ENCODE measurements at regions not wholly inside any gene's neighbourhood (a gene's known extent, or its start where the extent isn't known, plus 50 kb on each side); places are given as distances from the start of the nearest gene placed in this dataset.
A peak's percentile ranks its signal among the peaks of the same experiment; 100 is the strongest.

- DNase-seq (ENCODE audit: low spot score) = no peak
- TF ChIP-seq, protein P1, sequence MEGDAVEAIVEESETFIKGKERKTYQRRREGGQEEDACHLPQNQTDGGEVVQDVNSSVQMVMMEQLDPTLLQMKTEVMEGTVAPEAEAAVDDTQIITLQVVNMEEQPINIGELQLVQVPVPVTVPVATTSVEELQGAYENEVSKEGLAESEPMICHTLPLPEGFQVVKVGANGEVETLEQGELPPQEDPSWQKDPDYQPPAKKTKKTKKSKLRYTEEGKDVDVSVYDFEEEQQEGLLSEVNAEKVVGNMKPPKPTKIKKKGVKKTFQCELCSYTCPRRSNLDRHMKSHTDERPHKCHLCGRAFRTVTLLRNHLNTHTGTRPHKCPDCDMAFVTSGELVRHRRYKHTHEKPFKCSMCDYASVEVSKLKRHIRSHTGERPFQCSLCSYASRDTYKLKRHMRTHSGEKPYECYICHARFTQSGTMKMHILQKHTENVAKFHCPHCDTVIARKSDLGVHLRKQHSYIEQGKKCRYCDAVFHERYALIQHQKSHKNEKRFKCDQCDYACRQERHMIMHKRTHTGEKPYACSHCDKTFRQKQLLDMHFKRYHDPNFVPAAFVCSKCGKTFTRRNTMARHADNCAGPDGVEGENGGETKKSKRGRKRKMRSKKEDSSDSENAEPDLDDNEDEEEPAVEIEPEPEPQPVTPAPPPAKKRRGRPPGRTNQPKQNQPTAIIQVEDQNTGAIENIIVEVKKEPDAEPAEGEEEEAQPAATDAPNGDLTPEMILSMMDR (IDR thresholded peaks at IDR 0.05) = peak in 1 of 2 donors; percentile 11
- H3K36me3 ChIP-seq = no peaks in the 10 kb centered on the region
- no peaks in the 10 kb centered on the region for H3K4me1 ChIP-seq
- H3K27me3 ChIP-seq = no peaks in the 10 kb centered on the region
- H3K27ac ChIP-seq = no peak overlapping the region
- no peaks in the 10 kb centered on the region for H3K9me3 ChIP-seq
- H3K4me3 ChIP-seq = no peak overlapping the region
Measured at GRCh38 chr4:122300776-122301175, 78.0 kb upstream of the ADAD1 start.

DNA sequence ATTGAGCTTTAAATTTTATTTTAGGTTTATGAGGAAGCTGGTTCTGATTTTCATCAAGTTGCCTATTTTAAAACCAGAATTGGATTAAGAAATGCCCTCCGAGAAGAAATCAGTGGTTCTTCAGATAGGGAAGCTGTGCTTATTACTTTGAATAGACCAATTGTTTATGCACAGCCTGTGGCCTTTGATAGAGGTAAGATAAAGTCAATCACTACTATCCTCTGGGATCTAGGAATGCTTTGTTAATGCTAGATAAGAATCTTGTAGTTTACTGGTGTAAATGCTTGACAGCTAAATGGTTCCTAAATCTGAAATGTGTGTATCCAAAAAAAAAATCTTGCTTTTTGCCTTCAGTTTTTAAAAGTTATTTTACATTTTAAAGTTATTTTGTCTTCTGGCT, 73.0 kb upstream of the ADAD1 start:
- H3K9me3 ChIP-seq = no peaks in the 10 kb centered on the region
- H3K36me3 ChIP-seq = peaks cover 11% of the 10 kb centered on the region
- no peak overlapping the region for H3K4me3 ChIP-seq
- H3K4me1 ChIP-seq = no peaks in the 10 kb centered on the region
- H3K27me3 ChIP-seq = no peaks in the 10 kb centered on the region
- DNase-seq (ENCODE audit: low spot score) = no peak
- TF ChIP-seq, protein P1 (IDR thresholded peaks at IDR 0.05) = no peak
- no peak overlapping the region for H3K27ac ChIP-seq

DNA sequence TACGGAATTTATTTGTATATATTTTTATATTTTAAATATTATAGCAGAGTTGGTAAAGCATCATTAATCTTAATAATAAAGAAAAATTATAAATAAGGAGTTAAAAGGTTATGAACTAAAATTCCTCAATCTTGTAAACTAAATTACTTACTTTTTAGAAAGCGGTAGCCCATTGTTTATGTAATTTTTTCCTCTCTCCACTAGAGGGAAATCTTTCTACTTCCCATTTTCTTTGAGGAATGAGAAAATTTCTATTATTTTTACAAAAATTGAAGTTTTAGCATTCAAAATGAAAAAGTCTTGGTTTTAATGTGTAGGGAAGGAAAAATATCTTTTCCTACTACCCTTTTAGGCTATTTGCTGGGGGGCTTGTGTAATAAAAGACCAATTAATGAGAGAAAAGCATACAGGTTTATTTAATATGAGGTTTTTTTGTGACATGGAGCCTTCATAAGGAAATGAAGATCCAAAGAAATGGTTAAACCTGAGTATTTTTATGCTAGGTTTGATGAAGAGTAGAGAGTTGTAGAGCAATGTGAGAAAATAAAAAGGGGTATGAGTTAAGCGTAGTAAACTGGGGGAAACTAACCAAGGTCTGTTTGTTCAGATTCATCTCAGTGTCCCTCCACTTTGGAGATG, 68.7 kb upstream of the ADAD1 start:
- TF ChIP-seq, protein P1 (IDR thresholded peaks at IDR 0.05) = peak in 1 of 2 donors; percentile 60
- Histone ChIP-seq H3K9me3 (no peaks in the 10 kb centered on the region), H3K4me1 (no peaks in the 10 kb centered on the region), H3K4me3 (no peak overlapping the region), H3K27ac (no peak overlapping the region), H3K27me3 (no peaks in the 10 kb centered on the region), H3K36me3 (peaks cover 11% of the 10 kb centered on the region)
- no peak for DNase-seq (ENCODE audit: low spot score)

DNA sequence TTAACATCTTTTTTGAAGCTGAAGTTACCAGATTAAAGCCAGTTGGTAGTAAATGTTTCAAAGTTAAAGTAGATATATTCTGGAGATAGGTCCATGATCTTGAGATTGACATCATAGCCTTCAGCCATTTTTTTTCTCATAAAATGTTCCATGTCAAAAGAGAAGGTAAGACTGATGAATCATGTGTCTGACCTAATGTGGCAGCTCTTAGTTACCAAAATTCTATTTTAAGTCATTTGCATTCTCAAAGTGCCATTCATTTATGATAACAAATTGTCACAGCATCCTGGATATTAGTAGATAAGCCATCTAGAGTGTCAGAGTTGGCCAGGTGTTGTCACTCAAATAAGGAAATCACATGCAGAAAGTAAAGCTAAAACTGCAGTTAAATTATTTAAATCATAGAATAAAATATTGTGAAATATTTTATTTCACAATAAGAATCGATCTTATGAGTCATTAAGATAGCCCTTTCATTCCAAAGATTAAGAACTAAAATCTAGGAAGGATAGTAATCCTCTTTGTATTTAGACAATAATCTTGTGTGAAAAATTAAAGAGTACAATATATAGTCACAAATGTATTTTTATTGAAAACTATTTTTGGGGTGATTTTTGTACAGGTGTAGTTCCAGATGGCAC, 65.7 kb upstream of the ADAD1 start:
- TF ChIP-seq, protein P1 (IDR thresholded peaks at IDR 0.05) = no peak
- Histone ChIP-seq H3K27ac (no peak overlapping the region), H3K4me1 (no peaks in the 10 kb centered on the region), H3K27me3 (no peaks in the 10 kb centered on the region), H3K4me3 (no peak overlapping the region), H3K9me3 (no peaks in the 10 kb centered on the region), H3K36me3 (peaks cover 25% of the 10 kb centered on the region)
- no peak for DNase-seq (ENCODE audit: low spot score)

DNA sequence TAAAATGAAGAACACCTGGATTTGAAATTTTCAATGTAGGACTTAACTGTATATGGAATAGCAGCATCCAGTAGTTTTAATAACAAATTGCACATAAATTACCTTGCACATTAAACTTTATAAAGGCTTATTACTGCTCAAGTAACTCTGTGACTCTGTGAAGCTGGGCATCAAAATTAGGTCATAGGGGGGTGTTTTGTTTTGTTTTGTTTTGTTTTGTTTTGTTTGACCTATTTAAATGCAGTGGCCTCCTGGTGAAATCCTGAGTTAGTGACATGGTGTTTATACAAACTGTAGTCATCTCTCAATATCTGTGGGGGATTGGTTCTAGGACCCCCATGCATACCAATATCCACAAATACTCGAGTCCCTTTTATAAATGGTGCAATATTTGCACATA, 51.9 kb upstream of the ADAD1 start:
- no peaks in the 10 kb centered on the region for H3K27me3 ChIP-seq
- H3K9me3 ChIP-seq = no peaks in the 10 kb centered on the region
- H3K4me3 ChIP-seq = no peak overlapping the region
- H3K27ac ChIP-seq = no peak overlapping the region
- no peaks in the 10 kb centered on the region for H3K4me1 ChIP-seq
- no peak for DNase-seq (ENCODE audit: low spot score)
- TF ChIP-seq, protein P1 (IDR thresholded peaks at IDR 0.05) = no peak
- H3K36me3 ChIP-seq = peaks cover 17% of the 10 kb centered on the region

DNA sequence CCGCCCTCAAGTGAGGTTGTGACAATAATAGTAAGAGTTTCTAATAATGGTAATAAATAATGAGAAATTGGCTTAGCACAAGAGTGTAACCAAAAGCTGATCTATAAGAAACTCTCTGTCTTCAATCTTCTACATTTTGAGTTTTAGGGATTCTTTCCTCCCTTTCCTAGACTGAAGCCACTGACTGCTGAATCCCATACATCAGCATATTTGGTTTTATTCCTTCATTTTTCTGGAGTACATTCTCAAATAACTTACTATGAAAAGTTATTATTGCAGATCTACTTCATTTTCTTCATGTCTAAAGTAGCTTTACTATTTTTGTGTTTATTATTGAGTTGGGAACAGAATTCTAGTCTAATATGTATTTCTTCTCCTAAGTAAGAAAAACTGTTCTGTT, 49.9 kb upstream of the ADAD1 start:
- no peak overlapping the region for H3K4me3 ChIP-seq
- TF ChIP-seq, protein P1 (IDR thresholded peaks at IDR 0.05) = no peak
- no peaks in the 10 kb centered on the region for H3K27me3 ChIP-seq
- no peaks in the 10 kb centered on the region for H3K9me3 ChIP-seq
- no peak for DNase-seq (ENCODE audit: low spot score)
- H3K4me1 ChIP-seq = no peaks in the 10 kb centered on the region
- no peak overlapping the region for H3K27ac ChIP-seq
- H3K36me3 ChIP-seq = peaks cover 18% of the 10 kb centered on the region
